22Rv1 (cell line): ENCODE measurements at regions not wholly inside any gene's neighbourhood (a gene's known extent, or its start where the extent isn't known, plus 50 kb on each side); places are given as distances from the start of the nearest gene placed in this dataset.

Experiments used
- H3K27ac ChIP-seq: fragments of 450-650 bp; 2 replicates; pipeline ENCODE4 v1.5.1; 2017
- ZFX ChIP-seq: fragments of 450-650 bp; IDR thresholded peaks from 2 replicates; pipeline ENCODE4 v1.6.1; 2017; ENCODE audit warnings: antibody characterized with exemption, borderline replicate concordance
- TF ChIP-seq, protein P1 (sequence below): fragments of 450-650 bp; IDR thresholded peaks from 2 replicates; pipeline ENCODE4 v1.5.1; 2017; ENCODE audit warnings: mild to moderate bottlenecking

DNA sequence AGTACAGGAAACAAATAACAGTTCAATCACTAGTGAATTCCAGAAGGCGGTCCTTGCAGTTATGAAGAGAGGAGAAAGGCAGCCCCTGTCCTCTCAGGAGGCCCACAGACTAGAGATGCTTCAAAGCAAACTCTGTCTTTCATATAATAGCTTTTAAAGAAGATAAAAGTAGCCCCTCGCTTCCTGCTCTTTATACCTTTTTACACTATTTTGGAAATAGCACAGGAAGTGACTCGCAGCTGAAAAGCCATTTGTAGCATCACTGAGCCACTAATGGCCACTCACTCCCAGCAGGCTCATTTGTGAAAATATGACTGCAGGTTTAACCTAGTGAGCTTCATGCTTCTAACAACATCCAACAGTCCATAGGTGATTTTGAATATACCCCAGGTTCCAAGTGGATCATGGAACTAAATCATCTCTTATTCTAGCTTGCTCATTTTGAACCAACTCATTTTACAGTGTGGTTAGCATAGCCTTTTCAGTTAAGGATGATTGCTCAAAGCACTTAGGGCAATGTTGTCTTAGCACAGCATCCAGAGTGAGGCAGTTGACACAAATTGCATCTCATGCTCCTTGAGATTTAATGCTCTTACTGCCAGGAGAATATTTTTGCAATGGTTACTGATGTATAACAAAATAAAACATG lies 136.0 kb upstream of the NRSN1 start:
- no peak overlapping the region for H3K27ac ChIP-seq
- no peak for TF ChIP-seq ZFX
- TF ChIP-seq, protein P1, sequence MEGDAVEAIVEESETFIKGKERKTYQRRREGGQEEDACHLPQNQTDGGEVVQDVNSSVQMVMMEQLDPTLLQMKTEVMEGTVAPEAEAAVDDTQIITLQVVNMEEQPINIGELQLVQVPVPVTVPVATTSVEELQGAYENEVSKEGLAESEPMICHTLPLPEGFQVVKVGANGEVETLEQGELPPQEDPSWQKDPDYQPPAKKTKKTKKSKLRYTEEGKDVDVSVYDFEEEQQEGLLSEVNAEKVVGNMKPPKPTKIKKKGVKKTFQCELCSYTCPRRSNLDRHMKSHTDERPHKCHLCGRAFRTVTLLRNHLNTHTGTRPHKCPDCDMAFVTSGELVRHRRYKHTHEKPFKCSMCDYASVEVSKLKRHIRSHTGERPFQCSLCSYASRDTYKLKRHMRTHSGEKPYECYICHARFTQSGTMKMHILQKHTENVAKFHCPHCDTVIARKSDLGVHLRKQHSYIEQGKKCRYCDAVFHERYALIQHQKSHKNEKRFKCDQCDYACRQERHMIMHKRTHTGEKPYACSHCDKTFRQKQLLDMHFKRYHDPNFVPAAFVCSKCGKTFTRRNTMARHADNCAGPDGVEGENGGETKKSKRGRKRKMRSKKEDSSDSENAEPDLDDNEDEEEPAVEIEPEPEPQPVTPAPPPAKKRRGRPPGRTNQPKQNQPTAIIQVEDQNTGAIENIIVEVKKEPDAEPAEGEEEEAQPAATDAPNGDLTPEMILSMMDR = no peak

DNA sequence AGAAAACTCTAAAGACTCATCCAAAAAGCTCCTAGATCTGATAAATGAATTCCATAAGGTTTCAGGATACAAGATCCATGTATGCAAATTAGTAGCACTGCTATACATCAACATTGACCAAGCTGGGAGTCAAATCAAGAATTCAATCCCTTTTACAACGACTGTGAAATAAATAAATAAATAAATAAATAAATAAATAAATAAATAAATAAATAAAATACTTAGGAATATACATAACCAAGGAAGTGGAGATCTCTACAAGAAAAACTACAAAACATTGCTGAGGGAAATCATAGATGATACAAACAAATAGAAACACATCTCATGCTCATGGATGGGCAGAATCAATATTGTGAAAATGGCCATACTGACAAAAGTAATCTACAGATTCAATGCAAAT lies 132.0 kb upstream of the NRSN1 start:
- H3K27ac ChIP-seq = no peak overlapping the region
- TF ChIP-seq, protein P1 = no peak
- TF ChIP-seq ZFX = no peak

- TF ChIP-seq ZFX = no peak
- TF ChIP-seq, protein P1 = no peak
- no peak overlapping the region for H3K27ac ChIP-seq
Measured at GRCh38 chr6:24004062-24004461, 122.0 kb upstream of the NRSN1 start.

GRCh38 chr6:24004659-24005058 lies 121.4 kb upstream of the NRSN1 start:
- TF ChIP-seq ZFX = no peak
- TF ChIP-seq, protein P1 = no peak
- H3K27ac ChIP-seq = no peak overlapping the region

DNA sequence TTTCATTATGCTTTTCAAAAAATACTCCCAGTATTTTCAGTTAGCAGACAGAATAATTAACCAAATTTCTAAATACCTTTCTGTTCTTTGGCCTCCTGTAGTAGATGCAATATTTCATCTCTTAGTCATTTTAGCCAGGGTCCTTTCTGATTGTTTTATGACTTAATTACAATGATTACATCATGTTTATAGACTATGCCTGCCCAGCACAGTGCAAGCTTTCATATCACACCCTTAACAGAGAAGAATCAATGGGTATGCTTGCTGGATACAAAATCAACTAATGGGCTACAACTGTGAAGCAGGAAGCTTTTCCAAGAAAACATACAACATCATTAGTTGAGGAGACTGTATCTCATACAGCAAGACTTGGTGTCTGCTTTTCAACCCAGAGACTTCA lies 119.8 kb upstream of the NRSN1 start:
- no peak overlapping the region for H3K27ac ChIP-seq
- TF ChIP-seq, protein P1 = no peak
- TF ChIP-seq ZFX = no peak

- TF ChIP-seq ZFX = no peak
- TF ChIP-seq, protein P1 = no peak
- no peak overlapping the region for H3K27ac ChIP-seq
Measured at GRCh38 chr6:24009319-24009718, 116.7 kb upstream of the NRSN1 start.

DNA sequence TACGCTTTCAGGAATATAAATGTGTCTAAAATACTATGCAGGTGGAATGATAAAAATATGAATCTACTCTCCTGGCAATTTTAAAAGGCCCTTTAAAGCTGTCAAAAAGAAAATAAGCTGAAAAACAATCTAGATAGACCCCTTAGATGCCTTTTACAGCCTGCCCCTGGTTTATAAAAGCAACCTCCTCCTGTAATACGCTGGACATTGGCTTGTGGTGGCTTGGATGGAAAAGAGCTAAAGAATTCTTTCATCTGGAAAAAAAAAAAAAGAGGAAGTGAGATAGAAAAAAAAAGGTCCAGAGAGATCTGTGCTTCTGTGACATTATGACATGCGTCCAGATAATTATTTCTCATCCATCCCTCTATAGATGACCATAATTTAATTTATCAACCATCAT lies 115.9 kb upstream of the NRSN1 start:
- TF ChIP-seq ZFX = no peak
- TF ChIP-seq, protein P1 = no peak
- no peak overlapping the region for H3K27ac ChIP-seq
